CD4-positive, alpha-beta T cell treated with Interleukin-6 for 4 hours (primary cell): ENCODE measurements at regions not wholly inside any gene's neighbourhood (a gene's known extent, or its start where the extent isn't known, plus 50 kb on each side); places are given as distances from the start of the nearest gene placed in this dataset.
A peak's percentile ranks its signal among the peaks of the same experiment; 100 is the strongest.
"Not testable (repeated sequence)": the region's sequence is repeated elsewhere in the genome, so short reads cannot be mapped to it uniquely, and the experiment has no call there.

Experiments
- DNase-seq: peaks from one replicate; pipeline ENCODE4 v3.0.0-alpha.2; 2020; ENCODE audit warnings: mixed read lengths

DNA sequence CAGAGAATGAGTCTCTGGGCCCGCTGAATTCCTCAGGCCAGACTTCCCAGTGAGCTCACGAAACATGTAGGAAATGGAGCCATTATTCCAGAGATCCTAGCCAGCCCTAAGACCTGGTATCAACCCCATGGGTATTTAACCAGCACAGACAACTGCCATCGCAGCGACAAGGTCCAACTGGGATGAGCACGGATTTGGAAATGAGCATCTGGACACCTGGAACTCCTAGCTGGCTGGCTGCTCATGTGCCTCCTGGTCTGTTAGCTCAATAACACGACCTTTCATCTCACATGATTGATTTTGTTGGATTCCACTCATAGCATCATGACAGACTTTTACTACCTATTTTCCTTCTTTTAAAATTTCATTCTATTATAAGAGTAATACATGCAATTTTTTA, 51.0 kb downstream of the POU3F3 start:
- no peak for DNase-seq

DNA sequence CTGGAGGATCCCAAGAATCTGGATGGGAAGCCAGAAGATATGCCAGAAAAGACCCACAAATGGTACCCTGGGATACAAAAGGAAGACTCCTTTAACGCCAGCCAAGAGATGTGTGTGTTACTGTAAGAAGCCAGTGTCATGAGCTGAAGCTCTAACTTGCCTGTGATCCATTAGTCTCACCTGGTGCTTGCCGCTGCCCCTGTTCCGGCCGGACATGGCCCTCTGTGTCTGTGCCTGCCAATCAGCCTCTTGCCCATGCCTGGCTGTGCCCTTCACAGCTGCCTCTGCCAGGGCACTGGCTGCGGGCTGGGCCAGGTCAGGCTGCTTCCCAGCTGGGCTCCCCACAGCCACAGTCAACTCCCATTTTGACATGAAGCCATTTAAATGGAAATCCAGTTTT, 55.4 kb downstream of the POU3F3 start:
- DNase-seq = no peak

DNA sequence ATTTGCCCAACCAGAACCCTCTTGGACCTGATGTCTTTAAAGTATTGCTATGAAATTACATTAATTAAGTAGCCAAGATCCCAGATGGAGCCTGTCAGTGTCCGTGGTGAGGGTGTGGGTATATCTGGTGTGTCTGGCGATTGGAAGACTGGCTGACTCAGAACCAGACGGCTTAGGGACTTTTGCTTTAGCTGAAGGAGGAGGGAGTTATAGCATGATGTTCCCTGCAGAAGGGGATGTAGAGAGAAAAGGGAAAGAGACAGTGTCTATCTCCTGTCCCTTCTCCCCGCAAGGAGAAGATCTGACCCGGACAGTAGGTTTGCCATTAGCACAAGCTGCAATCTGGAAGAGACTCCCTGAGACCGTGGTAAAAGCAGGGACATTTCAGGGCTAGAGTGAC, 60.6 kb downstream of the POU3F3 start:
- no peak for DNase-seq

DNA sequence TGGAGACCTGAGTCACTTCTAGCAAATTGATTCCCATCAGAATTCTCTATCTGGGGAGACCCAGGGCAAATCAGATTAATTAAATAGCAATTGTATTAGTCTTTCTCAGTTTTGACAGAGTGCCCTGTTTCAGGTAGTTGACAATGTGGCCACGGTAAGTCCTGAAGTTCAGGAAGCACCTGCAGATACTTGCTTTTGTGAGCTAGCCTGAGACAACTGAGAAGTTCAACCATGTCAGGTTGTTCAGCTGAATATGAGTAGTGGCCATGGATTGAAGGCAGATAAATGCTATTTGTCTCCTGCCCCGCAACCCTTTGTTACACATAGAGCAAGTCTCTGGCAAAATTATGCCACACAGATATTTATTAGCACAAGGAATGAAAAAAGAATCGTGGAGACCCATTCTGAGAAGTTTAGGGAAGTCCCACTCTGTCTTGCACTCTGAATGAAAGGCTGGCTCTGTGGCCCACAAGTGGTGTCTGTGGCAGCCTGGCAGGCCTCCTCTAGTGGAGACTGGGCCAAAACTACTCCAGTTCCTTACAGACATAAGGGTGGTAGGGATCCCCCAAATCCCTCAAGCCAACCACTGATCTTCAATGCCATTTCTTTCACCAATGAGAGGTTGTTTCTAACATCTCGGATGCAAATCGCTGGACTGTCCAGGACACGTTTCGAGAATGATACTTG, 61.3 kb downstream of the POU3F3 start:
- no peak for DNase-seq

DNA sequence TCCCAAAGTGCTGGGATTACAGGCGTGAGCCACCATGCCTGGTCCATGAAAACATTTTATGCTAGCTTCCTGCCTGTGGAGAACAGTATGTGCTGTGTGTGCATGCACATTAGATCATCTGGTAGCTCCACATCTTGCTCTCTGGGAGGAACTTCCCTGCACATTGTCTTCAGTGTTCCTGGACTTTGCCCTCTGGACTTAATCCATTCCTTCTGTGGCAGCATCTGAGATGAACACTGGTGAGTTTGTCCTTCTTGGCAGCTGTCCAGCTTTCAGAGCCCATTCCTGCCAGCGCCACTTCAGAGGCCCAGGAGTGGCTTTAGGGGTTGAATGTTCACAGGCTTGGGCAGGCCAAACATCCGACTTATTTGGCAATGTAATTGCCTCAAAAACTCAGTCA, 65.2 kb downstream of the POU3F3 start:
- no peak for DNase-seq

DNA sequence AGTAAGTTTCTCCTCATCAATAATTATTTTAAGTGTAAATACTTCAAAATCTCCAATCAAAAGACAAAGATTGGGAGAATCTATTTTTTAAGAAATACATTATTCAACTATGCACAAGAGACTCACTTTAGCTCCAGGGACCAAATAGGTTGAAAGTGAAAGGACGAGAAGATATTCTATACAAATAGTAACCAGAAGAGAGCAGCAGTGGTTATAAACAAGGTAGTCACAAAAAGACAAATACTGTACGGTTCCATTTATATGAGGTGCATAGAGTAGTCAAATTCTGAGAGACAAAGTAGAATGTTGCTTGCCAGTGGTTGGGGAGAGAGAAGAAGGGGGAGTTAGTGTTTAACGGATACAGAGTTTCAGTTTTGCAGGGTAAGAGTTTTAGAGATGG, 69.8 kb downstream of the POU3F3 start:
- no peak for DNase-seq

DNA sequence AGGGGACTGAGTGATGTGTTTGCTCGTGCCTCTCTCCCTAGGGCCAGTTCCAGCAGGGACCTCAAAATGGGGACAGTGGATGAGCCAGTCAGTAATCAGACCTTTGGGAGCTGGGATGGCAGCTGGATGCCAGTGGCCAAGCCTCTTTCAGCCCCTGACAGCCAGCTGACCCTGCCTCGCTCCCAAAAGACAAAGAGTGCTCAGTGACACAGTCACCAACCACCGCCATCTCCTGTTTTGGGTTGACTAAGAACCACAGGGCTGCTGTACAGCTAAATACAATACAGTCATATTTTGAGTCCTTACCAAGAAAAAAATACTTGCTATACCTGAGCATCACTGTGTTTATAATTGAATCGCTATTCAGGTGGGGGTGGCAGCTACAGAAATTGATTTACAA, 75.7 kb downstream of the POU3F3 start:
- no peak for DNase-seq

DNA sequence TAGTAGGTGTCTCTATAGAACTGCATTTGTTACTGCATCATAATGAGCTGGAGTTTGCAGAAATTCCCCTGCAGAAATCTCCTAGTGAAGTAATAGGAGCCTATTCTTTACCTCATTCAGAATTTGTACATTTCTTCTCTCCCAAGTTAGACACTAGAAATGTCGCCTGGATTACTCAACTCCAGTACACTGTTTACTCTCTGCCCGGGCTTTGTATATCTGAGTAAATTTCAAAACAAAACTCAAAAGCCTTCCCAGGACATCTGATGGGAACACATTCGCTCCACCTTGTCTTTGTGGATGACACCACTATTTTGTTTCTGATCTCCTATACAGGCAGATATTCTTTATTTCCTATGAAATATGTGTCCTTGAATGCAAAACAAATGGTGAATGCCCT, 76.8 kb downstream of the POU3F3 start:
- DNase-seq = no peak

DNA sequence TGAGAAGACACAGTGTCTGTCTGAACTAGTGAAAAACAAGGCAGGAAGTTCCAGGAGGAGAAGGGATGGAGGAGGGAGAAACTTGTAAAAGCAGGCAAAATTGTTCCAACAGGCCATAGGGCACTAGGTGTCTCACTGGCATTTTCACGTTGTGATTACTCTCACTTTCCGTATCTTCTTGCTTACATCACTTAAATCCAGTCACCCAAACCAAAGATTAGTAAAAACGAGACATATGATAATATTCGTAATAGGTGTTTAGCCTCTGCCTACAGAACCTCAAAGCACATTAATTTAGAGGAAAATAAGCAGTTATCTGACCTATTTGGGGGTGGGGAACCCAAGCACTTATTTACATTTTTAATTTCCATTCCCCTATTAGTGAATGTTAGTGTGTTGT, 78.3 kb downstream of the POU3F3 start:
- DNase-seq = no peak

DNA sequence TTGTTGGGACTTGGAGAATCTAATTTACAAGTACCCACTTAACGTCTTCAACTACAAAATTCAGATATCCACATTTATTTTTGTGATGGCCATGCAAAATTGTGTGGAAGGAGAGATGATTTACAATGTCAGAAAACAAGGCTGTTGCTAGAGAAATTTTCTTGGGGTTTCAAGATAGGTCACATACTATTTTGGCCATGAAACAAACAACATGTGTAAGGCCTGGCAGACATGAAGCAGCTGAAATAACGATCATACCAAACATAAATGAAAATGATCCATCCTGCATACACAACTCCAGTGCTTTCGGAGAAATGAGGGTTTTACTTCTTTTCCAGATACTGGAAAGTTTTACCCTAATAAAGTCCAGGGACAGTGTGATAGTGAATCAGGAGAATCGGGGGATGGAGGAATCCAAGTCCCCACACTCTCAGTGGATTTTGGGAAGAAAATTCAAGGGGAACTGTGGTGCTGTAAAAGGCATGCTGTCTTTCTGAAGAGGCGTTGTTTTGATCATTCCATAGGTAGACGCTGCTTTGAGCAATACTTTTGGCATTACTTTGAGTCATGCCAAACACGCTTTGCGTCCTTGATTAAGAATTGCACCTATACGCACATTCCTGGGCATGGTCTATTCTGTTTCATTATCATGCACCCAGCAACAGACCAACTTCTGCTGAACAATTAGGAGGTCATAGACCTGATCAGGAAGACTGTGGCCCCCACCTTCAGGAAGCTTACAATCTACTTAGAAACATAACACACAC, 79.4 kb downstream of the POU3F3 start:
- no peak for DNase-seq

DNA sequence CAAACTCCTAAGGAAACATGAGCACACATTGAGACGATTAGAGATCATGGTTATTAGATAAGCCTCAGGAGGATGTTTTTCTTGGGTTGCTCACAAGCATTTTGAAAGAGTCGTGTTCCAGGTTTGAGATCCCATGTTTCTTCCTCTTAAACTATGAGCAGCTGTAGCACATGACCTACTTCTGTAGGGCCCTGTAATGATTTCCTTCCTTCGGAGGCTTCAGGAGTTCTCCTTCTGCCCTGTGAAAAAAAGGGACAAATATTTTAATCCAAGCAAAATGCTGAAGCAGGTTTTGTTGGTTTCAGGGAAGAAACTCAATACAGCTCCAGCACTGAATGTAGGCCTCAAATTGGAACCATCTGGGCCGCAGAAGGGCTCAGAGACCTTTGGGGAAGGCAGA, 82.6 kb downstream of the POU3F3 start:
- DNase-seq = no peak

DNA sequence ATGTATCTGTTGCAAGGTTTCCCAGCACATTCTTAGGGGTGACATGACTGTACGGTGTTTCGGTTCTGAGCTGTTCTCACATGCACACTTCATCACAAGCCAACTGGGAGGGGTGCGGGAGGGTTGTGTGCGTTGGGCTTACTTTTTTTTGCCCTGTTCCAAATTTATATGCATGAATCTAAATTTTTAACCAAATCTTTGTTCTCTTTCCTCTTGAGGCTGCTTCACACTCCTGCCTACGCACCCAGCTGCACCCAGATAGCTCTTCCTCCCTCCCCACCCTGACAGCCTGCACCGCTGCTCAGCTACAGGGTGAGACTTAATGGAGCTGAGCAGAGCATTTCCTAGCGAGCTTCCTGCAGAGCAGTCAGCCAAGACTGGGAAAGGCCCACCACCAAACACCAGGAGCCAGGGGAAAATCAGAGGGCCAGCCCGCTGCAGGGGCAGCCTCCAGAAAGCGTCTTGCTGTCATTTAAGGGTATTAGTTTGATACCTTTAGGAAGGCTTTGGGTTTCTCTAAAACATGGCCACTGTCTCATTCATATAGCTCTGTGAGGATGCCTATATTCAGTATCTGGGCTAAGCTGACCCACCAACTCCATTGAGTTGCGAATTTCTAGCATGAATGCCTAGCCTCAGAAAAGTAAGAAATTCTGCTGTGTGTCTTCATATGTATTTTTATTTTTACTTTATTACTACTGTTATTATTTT, 84.5 kb downstream of the POU3F3 start:
- DNase-seq = no peak

DNA sequence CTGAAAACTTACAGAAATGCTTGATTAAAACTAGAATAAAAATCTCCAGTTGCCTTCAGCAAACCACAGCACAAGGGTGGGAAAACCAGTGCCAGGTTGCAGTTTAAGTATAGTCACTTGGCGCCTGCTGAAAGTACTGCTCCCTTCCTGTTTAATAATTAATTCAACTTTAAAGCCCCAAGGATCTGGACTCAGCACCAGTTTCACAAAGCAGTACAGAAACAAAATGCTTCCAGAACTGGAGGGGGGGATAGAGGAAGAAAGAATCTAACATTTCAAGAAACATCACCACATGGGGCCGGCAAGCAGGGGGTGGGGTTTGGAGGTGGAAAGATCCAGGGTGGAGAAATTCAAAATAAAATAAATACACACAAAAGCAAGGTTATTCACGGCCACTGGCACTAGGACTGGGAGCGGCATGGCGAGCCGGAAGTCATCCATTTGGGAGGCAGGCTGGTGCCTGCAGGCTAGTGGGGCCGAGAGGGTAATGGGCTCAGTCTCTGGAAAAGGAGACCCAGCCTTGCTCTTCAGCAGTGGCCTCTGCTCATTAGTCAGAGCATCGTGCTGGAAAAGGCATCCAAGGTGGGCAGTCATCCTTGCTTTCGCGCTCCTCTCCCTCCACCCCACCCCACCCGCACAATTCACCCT, 85.8 kb downstream of the POU3F3 start:
- DNase-seq = no peak

DNA sequence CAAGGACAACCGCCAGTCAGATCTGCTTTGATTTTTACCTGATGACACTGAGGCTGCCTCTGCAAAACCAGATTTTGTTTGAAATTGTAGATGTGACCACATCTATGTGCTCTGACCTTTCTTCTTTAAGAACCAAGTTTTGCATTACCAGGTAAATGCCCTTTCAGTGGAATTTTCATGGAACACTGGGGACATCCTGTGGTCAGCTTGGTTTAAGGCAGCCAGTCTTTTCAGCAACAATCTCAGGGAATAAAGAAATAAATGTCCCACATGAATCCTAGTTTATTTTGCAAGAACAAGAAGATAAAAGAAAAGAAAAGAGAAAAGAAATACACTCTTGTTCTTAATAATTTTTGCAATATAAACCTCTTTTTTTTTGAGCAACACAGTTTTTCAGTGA, 90.6 kb downstream of the POU3F3 start:
- DNase-seq = no peak

DNA sequence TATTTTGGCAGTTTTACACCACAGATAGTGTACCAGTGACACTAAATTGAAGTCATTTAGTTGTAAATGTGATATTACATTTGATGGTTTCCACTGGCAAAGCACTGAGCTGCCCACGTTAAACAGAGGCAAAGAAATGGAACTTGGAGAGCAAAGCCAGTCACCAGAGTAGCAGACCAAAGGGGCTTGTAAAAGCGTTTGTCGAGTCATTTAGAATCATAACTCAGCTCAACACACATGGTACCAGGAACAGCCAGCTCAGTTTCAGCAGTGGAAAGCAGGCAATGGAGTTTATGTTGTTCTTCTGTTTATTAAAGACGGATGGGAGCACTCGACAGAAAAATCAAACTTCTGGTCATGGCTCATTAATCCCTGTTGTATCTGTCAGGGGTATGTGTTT, 91.2 kb downstream of the POU3F3 start:
- no peak for DNase-seq

DNA sequence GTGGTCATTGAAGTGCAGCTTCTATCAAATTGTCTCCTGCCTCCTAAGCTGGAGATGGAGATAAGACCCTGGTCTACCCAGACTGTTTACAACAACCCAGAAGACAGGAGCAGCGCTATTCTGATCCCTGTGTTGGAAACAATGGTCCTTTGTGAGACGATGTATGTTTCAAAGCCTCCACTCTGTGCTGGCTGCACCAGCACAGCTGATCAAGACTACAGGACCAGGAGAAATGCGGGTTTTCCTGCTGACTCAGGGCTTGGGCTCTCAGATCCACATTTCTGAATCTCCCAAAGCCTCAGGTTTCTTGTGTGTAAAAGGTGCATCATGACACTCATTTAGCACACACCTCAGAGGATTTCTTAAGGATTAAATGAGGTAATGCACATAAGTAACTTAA, 92.0 kb downstream of the POU3F3 start:
- no peak for DNase-seq

DNA sequence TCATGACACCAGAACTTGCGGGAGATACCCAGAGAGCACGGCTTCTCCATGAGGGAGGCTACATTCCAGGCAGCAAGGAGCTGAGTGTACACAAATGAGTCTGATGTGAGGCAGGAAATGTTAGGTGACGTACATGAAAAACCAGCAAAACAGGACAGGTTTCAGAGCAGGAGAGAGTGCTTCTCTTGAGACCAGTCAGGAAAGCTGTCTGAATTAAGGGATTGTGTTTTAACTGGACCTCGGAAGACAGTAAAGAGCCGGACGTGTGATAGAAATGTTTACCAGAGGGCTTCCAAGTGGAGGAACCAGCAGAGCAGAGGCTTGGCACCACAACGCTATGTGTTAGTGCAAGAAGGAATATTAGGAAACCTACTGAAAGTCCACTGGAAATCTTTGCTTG, 90.4 kb upstream of the MRPS9 start:
- DNase-seq = not testable (repeated sequence)

DNA sequence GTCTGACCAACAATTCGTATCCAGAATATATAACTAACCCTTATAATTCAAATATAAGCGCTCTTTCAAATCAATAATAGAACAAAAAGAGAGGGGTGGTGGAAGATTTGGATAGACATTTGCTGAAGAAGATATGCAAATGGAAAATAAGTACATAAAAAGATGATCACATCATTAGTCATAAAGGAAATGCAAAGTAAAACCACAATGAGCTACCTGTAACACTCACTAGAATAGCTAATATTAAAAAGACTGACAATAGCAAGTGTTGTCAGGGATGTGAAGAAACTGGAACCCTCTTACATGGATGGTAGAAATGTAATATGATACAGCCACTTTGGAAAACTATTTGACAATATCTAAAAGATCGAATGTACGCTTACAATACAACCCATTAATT, 84.9 kb upstream of the MRPS9 start:
- DNase-seq = no peak

DNA sequence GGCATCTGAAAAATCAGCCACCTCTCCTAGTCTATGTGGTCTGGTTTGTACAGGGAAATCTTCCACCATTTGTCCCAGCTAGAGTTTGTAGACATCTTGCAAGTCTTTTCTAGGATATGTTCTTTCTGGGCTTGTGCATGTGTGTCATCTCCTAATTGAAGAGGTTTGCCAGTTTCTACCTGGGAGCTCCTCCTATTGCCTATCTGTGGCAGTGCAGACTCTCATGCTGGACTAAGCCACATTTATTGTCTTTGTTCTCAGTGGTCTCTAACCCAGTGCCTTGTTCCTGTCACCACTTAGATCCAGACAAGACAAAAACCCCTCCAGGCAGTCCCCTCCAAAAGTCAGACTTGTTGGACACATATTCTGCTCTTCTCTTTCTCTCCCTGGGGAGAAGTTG, 72.0 kb upstream of the MRPS9 start:
- no peak for DNase-seq

DNA sequence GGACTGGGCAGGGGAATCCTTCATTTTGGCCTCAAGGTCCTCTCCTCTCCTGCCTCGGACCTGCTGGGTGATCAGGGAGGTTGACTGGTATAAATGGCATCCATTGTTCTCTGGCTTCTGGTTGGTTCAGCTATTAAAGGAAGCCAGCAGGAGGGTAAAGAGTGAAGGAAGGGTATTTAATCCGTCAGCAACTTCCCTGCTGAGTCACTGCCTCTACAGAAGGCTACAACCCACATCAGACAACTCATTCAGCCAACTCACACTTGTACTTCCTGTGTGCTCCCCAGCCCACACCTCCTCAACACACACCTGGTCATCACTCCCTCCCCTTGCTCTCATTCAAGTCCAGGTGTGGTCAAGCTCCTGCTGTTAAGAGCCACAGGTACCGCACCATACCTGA, 68.3 kb upstream of the MRPS9 start:
- no peak for DNase-seq

DNA sequence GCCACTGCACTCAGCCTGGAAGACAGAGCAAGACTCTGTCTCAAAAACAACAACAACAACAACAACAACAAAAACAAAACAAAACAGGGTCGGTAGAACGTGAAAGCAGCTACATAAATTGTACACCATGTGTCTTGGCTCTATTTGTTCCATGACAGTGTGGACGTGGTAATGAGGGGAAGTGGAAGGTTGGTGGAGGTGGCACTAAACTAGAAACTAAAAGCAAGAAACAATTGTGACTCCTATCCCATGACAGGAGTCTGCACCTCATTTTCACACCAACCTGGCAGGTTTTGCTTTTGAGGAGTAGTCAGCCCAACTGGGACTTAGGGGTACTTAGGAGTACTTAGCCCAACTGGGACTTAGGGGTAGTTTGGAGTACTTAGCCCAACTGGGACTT, 62.5 kb upstream of the MRPS9 start:
- no peak for DNase-seq

DNA sequence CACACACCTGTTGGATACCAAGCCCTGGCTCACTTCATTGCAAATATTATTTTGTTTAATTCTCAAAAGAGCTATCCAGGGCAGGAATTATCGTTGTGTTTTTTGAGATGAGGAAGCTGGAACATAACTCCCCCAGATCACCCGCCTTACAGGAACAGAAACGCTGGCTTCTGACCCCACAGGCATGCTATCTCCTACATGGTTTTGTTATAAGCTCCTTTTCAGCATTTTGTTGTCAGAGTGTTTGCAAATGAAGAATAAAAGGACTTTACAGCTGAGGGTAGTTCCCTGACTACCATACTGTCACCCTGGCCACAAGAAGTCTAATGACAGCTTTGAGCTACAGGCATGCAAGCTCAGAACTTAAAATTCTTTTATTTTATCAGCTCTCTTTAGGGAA, 62.0 kb upstream of the MRPS9 start:
- no peak for DNase-seq

DNA sequence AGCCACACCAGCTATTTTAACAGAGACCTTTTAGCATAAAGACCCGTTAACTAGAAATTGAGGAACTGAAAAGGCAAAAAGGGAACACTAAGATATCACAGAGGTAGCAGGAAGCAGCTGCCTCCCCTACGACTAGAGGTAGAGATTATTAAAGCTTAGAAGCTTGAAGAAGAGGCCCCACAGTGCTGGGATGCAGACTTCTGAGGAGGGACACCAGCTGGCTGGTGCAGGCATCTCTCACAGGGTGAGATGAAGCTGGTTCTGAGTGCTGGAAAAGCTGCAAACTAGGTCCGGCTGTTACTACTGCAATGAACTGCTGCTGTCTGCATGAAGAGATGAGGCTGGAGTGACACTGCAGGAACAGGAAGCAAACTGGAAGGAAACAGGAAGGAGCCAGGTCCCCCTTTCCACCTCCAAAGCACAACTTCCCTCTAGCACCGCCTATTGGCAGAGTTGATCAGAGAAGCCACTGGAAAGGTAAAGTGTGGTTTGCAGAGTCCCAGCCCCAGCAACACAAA, 61.2 kb upstream of the MRPS9 start:
- DNase-seq = peak; percentile 10

DNA sequence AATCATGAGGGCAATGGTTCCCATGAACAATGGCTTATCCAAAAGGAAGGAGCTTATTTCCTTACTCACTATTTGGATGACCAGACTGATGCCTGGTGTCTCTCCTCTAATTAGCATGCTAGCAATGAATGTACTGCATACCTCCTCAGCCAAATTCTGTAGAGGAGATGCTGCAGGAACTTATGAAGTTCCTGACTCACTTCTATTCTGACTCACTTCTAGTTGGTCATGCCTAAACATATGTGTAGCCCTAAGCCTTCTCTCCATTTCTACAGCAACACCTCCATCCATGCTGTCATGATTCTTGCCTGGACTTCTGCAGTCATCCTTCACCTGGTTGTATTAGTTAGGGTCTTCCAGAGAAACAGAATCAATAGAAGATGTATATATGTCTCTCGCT, 59.9 kb upstream of the MRPS9 start:
- no peak for DNase-seq
